GM18858 (cell line): ENCODE measurements at regions not wholly inside any gene's neighbourhood (a gene's known extent, or its start where the extent isn't known, plus 50 kb on each side); places are given as distances from the start of the nearest gene placed in this dataset.
"Not testable (repeated sequence)": the region's sequence is repeated elsewhere in the genome, so short reads cannot be mapped to it uniquely, and the experiment has no call there.

Experiments
- ATAC-seq: cut with Tn5 transposase; IDR thresholded peaks from one replicate; pipeline ENCODE4 v1.9.1; 2021; ENCODE audit not compliant: unreplicated experiment

GRCh38 chr3:78077178-78077577 is 1037.3 kb downstream of the ROBO2 start:
- no peak for ATAC-seq

GRCh38 chr3:78077842-78078241 is 1037.9 kb downstream of the ROBO2 start:
- peak; percentile 64 for ATAC-seq

- ATAC-seq, result no peak
These were observed 1039.6 kb downstream of the ROBO2 start for GRCh38 chr3:78079514-78079913.

GRCh38 chr3:78086150-78086549 is 1046.3 kb downstream of the ROBO2 start:
- ATAC-seq, result no peak

- no peak for ATAC-seq
These were observed 1047.2 kb downstream of the ROBO2 start for GRCh38 chr3:78087134-78087533.

GRCh38 chr3:78088006-78088405 is 1048.1 kb downstream of the ROBO2 start:
- no peak for ATAC-seq

GRCh38 chr3:78090382-78090781 is 1050.5 kb downstream of the ROBO2 start:
- ATAC-seq, result no peak

GRCh38 chr3:78091478-78092119 is 1051.7 kb downstream of the ROBO2 start:
- ATAC-seq, result no peak

GRCh38 chr3:78092574-78092973 is 1052.7 kb downstream of the ROBO2 start:
- ATAC-seq, result not testable (repeated sequence)

GRCh38 chr3:78096488-78097255 is 1056.8 kb downstream of the ROBO2 start:
- no peak for ATAC-seq

- no peak for ATAC-seq
These were observed 1058.5 kb downstream of the ROBO2 start for GRCh38 chr3:78098367-78098766.

- ATAC-seq, result no peak
These were observed 1061.5 kb downstream of the ROBO2 start for GRCh38 chr3:78101384-78101783.

- not testable (repeated sequence) for ATAC-seq
These were observed 1068.5 kb downstream of the ROBO2 start for GRCh38 chr3:78108269-78108961.

- no peak for ATAC-seq
These were observed 1072.6 kb downstream of the ROBO2 start for GRCh38 chr3:78112291-78113010.

GRCh38 chr3:78115983-78116382 is 1076.1 kb downstream of the ROBO2 start:
- no peak for ATAC-seq

GRCh38 chr3:78116874-78117273 is 1077.0 kb downstream of the ROBO2 start:
- ATAC-seq, result no peak

- no peak for ATAC-seq
These were observed 1083.2 kb downstream of the ROBO2 start for GRCh38 chr3:78123058-78123457.

GRCh38 chr3:78129707-78130106 is 1089.8 kb downstream of the ROBO2 start:
- ATAC-seq, result no peak

GRCh38 chr3:78130741-78131290 is 1090.9 kb downstream of the ROBO2 start:
- peak; percentile 81 for ATAC-seq

- ATAC-seq, result no peak
These were observed 1094.6 kb downstream of the ROBO2 start for GRCh38 chr3:78134496-78134895.

GRCh38 chr3:78139166-78139565 is 1099.3 kb downstream of the ROBO2 start:
- ATAC-seq, result no peak
